ENCODE measurements at regions not wholly inside any gene's neighbourhood (a gene's known extent, or its start where the extent isn't known, plus 50 kb on each side); places are given as distances from the start of the nearest gene placed in this dataset.

DNA sequence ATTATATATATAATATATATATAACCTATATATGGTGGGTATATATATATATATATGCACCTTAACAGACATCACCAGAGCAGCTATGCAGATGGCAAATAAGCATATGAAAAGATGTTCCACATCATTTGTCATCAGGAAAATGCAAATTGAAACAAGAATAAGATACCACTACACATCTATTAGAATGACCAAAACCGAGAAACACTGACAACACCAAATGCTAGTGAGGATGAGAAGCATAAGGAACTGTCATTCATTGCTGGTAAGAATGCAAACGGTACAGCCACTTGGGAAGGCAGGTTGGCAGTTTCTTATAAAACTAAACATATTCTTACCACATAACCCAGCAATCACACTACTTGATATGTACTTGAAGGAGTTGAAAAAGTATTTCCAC is 219.8 kb upstream of the PRMT6 start:
- no peak for DNase-seq

DNA sequence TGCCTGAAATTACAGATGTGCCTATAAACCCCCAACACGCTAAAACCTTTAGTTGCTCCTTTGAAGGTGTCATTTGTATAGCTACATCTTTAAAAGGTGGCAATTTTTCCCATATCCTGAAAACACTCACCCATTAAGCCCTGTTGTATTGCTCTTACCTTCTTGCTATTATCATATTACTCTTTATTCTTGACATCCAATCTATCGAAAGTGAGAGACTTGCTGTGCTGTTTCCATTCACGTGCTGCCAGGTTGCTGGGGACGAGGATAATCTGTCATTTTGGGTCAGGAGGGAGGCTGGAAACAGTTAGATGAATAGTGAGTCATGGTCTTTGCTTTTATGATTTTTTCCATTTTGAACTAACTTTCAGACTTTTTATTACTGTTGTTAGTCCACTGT is 213.0 kb upstream of the PRMT6 start:
- no peak for DNase-seq

DNA sequence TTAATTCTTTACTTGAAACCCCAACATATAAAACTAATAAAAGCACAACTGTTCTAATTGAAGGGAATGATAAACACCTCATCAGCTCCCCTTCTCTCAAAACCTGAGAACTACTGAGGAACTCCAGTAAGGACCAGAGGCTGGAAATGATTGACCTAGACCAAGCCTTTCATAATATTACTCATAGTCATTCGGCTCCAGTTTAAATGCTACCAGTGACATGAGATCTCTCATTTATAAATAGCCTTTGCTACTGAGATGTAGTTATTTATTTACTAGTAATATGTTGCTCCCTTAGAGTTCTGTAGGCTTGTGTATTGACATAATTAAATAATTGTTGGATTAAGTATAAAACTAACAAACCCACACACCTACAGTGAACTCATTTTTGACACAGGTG is 209.8 kb upstream of the PRMT6 start:
- DNase-seq: no peak

DNA sequence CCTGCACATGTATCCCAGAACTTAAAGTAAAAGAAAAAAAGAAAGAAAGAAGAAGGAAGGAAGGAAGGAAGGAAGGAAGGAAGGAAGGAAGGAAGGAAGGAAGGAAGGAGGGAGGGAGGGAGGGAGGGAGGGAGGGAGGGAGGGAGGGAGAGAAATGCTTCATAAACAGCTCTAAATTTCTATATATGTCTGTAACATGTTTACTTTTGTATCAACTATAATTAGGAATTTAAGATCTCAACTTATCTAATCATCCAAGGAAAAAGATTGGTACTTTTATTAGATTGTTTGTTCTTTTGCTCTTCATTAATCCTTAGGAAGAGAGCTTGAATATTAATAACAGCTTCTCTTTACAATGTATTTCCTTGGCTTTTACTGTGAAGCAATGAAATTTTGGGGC is 195.4 kb upstream of the PRMT6 start:
- no peak for DNase-seq

DNA sequence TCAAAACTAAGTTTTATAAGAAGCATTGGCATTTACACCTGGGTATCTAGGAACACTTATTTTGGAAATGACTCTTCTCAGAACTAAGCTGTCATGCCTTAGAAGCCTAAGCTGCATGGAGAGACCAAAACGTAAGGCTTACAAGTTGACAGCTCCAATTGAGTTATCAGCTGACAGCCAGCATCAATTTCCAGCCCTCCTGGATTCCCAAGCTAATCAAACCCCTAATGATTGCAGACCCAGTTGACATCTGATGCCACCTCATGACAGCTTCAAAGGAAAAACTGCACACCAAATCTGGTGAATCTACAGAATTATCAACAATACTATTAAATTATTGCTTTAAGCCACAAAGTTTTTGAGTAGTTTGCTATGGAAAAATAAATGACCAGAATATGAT is 187.6 kb upstream of the PRMT6 start:
- DNase-seq: no peak

DNA sequence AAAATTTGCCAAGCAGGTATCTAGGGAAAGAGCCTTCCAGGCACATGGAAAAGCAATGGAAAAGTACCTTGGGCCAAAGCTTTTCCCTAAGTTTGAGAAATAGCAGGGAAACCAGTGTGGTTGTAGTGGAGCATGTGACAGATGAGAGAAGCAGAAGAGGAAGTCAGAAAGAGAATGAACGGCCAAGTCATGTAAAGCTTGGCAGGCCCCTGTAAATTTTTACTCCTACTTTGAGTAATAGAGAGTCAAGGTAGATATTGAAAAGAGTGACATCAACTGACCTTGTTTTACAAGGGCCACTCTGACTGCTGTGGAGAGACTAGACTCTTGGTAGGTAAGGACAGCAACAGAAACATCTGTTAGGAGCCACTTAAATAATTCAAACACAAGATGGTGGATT is 180.9 kb upstream of the PRMT6 start:
- no peak for DNase-seq

DNA sequence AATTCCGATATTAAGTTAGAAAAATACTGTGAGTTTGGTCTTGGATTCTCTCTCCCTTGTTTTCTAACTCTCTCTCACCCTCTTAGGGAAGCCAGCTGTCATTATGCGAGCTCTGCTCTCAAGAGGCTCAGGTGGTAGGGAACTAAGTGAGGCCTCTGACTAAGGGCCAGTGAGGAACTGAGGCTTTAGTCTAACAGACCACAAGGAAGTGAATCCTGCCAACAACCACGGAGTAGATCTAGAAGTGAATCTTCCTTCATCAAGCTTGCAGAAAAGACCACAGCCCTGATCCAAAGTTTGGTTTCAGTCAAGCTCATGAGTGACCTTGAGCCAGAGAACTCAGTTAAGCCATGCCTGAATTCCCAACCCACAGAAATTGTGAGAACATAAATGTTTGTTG is 180.1 kb upstream of the PRMT6 start:
- no peak for DNase-seq

DNA sequence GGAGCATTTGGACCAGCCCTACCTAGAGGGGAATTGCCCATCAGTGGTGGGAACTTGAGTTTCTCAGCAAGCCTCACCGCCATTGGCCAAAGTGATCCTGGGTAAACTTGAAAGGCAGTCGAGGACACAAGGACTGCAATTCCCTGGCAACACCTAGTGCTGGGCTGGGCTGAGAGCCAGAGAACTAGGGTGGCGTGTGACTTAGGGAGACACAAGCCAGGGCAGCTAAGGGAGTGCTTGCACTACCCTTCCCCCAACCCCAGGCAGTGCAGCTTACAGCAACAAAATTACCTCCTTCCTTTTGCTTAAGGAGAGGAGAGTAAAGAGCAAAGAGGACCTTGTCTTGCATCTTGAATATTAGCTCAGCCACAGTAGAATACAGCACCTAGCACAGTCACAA is 176.9 kb upstream of the PRMT6 start:
- no peak for DNase-seq

DNA sequence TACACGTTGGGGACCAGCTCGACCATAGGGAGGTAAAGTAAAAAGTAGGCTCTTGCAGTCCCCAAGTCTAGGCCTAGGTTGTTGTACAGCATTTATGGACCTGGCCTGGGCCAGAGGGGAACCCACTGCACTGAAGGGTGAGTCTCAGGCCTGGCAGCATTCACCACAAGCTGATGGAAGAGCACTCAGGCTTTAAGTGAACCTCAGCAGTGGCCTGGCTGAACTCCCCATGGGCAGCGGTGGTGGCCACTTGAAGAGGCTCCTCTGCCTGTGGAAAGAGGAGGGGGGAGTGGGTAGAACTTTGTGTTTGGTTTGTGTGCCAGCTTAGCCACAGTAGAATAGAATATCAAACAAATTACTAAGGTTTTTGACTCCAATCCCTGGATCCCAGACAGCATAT is 176.2 kb upstream of the PRMT6 start:
- no peak for DNase-seq

DNA sequence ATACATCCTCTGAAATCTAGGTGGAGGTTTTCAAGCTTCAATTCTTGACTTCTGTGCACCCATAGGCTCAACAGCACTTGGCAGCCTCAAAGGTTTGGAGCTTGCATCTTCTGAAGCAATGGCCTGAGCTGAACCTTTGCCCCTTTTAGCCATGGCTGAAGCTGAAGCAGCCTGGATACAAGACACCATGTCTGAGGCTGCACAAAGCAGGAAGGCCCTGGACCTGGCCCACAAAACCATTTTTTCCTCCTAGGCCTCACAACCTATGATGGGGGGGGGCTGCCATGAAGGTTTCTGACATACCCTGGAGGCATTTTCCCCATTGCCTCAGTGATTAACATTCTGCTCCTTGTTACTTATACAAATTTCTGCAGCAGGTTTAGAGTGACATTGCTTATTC is 173.3 kb upstream of the PRMT6 start:
- no peak for DNase-seq

DNA sequence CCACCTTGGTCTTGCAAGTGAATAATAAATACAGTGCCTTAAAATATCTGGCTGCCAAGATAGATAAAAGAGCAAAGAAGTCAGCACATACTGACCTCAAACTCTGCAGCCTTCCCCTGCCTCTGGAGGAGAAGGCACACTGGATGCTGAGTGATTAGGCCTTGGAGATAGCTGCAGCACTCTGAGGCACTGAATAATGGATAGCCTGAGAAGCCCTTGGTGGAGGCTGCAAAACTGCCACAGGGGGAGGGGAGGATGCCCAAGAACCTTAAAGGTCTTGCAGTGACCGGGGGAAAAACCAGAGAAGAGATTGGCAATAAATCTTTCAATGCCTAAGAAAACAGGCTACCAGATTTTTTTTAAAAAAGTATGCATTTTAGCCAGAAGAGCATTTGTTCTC is 167.4 kb upstream of the PRMT6 start:
- no peak for DNase-seq

DNA sequence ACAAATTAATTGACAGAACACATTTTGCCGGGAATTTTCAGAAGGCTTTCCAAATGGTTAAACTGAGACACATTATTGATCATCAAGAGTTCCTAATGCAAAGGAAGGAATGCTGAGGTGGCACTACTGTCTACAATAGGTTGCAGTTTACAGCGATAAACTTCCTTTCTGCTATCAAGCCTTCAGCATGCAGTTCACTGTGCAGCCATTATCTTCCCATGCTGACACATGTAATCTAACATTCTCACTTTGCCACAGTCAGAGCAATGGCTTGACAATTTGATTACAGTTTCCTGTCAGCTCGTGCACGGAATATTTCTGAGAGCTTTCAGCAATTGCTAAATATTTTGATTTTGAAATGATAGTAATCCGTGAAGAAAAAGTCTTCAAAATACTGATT is 166.9 kb upstream of the PRMT6 start:
- DNase-seq: no peak

DNA sequence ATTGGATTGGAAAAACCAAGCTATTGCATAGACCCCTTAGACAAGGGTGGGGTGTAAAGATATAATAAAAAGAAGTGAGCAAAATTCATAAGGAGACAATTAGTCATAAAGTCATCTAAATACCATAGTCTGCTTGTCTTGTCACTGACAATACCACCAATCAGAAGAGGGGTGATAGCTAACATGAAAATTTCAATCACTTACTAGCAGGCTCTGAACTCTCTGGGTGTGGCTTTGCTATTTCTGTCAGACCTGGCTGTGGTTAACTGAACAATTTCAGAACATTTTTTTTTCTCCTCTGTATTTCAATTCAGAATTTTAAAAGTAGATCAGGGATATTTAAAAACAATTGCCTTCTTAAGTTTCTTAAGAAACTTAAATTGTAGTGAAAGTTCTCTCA is 158.5 kb upstream of the PRMT6 start:
- no peak for DNase-seq

DNA sequence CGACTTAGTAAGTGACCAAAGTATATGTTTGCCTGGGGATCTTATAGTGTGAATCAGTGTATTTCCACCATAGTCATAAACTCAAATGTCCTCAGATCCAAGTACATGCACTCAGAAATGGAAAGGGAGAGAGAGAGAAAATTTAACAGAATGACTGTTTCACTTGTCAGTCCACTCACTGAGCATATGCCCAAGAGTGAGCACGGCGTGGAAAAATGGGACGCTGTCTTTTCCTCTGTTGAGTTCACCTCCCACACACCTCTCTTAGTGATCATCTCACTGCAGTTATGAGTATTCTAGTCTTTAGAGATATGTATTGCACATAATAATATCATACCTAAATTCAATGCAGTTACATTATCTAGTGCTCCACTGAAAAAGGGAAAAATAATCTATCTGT is 156.8 kb upstream of the PRMT6 start:
- no peak for DNase-seq

DNA sequence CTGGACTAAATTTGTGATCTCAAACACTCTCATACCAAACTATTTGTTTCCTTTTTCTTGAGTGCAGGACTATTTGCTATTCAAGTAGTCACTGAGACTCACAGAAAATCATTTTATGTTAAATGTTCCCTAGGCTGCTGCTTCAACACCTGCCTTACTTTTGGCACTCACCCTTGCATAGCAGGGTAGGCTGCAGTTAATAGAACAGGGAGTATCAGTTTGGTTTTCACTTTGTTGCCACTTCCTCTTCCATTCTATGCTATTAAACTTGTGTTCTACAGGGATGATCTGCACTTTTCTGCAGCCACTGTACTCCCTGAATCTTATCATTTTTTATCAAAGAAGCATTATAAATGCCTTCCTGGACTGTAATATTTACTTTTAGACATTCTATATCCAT is 148.7 kb upstream of the PRMT6 start:
- DNase-seq: peak in 1 of 2 experiments; percentile 0

DNA sequence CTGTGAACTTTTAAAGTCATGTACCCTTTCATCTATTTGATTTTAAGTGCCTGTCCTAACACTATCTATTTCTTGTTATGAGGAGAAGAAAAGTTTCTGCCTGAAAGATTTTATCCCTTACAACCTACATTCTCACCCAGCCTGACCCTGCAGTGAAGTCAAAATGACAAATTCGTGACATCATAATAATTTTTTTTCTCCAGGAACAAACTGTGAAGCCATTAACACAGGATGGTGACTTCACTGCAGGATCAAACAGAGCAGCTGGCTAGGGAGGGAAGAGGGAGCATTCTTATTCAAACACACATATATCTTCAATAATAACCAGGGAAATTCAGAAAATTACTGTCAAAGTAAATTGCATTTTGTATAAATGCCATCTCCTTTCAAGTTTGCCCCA is 147.8 kb upstream of the PRMT6 start:
- peak in 1 of 2 experiments; percentile 18 for DNase-seq

DNA sequence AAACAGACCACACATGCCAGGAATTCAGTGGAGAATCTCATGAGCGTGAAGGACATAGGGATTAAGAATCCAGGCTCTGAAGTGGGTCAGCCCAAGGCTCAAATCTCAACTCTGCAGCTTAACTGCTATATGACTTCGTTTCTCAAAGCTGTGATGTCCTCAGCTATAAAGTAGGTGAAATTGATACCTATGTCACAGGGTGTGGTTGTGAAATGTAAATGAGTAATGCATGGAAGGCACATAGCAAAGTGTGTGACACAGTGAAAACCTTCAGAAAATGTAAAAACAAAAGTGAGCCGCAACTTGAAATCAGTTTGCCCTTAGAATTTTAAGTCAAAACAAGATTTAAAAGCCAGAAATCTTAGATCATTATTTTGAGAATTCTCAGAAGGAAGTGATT is 145.7 kb upstream of the PRMT6 start:
- DNase-seq: no peak

DNA sequence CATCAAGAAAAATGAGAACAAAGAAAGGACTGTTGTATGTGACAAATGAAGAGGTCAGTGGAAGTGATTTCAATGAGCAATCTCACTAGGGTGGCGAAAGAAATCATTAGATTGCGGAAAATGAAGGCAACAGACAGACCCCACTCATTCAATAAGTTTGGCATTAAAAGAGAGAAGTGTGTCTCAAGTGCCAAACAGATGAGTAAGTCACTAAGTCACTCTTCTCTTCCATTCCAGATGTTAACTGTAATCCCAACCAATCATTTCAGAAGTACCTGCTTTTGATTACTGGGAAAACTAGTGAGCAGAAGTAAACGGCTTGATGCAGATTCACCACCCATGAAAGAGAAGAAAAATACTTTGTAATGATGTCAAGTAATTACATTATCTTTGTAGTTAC is 144.3 kb upstream of the PRMT6 start:
- DNase-seq: no peak

DNA sequence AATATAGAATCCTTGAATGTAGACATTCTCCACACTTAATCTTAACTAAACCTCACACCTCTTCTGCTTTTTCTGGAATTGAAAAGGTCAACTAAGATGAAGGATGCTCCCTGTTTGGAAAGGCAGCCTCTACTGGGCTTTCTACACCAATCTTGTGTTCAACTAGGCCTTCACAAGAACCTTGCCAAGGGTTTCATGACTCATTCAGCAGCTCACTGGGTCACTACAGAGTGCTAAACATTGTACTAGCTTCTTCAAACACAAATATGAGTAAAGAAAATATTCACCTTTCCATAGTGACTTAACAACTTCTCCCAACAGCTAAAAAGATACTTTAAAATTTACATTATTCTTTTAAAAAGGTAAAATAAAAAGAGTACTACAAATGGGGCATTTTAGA is 135.3 kb upstream of the PRMT6 start:
- no peak for DNase-seq

DNA sequence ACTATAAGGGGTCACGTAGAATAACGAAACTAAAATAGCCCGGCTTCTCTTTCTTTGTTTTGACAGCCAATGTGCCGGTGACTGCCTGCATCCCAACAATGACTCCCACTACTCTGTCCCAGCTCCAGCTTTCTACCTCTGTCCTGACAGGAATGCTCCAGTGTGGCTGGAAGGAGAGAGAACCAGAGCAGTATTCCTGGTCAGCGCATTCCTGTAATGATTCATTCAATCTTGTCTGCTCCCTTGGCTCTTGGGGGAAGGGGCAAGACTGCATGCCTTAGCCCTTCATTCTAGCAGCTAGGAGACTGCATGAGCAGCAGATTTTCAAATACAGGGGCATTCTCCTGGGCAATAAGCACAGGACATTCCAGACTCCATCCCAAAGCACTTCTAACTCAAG is 132.1 kb upstream of the PRMT6 start:
- no peak for DNase-seq

DNA sequence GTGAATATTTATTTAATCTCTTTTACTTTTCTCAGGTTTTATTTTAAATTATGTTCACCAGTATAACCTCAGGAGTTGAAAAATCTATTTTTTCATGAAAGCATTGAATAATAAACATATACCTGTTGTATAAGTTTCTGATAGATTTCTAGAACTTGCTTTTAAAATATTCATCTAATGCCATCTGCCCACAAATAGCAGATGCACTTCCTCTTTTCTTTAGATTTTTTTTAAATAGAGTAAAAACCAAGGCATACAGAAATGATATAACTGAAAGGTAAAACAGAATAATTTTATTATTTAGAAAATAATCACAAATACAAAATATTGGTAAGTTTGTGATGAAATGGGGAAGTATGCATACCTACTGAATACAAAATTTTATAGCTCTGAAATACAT is 130.7 kb upstream of the PRMT6 start:
- DNase-seq: no peak

DNA sequence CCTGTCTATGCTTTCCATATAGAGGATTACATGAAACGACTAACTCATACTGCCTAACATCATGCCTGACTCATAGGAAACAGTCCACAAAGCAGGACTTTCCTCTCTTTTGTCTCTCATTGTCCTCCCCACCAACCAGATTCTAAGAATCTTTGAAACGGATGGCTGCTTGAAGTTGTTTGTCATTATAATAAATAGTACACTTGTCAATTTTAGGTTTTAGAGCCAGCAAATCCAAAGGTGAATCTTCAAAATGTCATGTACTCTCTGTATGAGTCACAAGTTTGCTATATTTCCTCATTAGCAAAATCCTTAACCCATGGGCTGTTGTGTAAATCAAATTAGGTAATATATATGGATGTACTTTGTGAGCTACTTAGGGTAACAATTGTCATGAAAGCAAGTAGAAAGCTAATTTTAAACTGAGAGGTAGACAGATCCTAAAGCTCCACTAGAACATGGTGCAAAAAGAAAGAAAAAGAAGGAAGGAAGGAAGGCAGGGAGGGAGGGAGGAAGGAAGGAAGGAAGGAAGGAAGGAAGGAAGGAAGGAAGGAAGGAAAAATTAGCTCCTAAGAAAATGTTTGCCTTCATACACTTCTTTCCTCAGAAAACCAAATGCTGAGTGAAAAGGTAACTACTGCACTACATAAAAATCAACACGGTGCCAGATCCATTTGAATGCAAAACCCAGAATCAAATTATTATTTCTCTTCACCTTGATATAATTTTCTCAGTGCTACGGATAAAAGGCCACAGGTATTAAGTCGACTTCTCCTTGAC is 129.5 kb upstream of the PRMT6 start:
- DNase-seq: no peak

DNA sequence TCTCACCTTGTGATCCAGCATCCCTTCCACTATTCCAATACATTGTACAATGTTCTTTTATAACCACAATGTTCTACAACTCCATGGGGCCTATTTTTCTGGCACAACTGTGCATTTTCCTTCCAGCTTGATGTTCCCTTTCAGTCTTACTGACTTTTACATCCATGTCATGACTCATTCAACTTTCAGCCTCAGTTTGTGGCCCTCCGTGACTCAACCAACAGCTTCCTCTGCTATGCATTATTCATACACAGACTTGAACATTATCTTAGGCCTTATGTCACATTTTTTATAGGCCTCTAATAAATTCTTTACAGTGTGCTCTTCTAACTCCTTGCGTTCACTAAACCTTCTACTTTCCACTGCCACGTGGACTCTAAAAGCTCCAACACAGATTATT is 119.4 kb upstream of the PRMT6 start:
- no peak for DNase-seq

DNA sequence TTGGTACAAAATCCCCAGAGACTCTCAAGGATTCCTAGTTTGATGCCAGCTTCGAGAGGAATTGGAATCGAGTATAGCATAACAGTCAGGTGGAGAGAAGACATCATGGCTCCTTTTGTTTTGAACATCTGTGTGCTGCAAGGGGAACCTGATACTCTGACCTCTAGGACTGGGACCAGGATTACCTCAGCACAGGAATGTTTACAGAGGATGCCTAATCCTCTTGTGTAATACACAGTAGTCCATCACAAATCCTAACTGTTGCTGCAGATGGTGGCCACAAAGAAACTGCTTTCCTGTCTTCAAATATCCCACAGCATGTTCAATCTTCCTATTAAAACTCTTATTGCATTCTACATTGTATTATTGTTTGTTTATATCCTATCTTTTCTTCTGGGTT is 111.8 kb upstream of the PRMT6 start:
- DNase-seq: no peak

DNA sequence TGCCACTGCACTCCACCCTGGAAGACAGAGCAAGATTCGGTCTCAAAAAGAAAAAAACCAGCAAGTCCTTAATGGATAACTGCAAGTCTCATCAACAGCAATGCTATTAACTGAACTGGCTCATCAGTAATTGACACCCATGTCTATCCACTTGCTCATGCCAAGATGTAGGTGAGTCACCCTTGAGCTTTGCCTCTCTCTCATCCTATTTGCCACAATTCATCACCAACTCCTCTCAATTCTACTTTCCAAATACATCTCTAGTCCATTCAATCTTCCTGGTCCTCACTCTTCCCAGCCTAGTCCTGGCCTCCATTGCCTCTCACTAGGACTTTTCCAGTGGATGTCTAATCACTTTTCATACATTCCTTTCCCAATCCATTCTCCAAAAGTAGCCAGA is 103.7 kb upstream of the PRMT6 start:
- no peak for DNase-seq

Data from NCI-H2081 (cell line).